CD4-positive, alpha-beta T cell treated with Interleukin-10 for 1 hour (primary cell): ENCODE measurements at regions not wholly inside any gene's neighbourhood (a gene's known extent, or its start where the extent isn't known, plus 50 kb on each side); places are given as distances from the start of the nearest gene placed in this dataset.

Experiments used
- DNase-seq: peaks from one replicate; pipeline ENCODE4 v3.0.0-alpha.2; 2020

GRCh38 chr9:113793558-113793957 lies 82.6 kb upstream of the ZNF618 start:
- DNase-seq = no peak

- no peak for DNase-seq
These were observed 81.4 kb upstream of the ZNF618 start for GRCh38 chr9:113794721-113795120.

- no peak for DNase-seq
These were observed 80.2 kb upstream of the ZNF618 start for GRCh38 chr9:113795811-113796392.

DNA sequence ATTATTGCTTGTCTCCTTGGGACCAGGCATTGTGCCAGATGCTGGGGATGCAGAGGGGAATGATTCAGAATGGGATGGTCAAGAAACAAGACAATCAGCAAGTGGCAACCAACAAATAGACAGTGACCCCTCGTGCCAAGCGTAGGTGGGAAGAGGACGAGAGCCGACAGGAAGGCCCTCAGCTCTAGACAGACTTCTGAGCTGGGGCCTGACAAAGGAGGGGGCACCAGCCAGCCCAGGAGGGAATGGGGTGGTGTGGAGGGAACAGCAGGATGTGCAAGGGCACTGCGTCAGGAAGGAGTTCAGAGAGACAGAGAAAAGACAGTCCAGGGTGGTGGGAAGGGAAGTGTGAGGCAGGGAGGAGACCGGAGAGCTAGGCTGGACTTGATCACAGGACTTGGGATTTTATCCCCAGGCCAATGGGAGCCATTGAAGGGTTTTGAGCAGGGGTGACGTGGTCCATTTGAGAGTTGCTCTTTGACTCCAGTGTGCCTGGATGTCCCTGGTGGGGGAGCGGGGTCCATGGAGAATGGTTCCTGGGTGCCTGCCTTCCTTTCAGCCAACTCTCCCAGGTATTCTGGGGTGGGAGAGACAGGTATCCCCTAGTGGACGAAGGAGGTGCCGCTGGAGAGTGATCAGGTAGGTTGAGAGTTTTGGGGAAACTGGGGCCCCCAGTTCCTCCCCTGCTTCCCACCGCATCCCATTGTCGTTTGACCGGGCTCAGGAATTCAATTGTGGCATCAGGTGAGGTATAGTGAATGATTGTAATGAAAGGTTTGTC lies 79.3 kb upstream of the ZNF618 start:
- DNase-seq = no peak

DNA sequence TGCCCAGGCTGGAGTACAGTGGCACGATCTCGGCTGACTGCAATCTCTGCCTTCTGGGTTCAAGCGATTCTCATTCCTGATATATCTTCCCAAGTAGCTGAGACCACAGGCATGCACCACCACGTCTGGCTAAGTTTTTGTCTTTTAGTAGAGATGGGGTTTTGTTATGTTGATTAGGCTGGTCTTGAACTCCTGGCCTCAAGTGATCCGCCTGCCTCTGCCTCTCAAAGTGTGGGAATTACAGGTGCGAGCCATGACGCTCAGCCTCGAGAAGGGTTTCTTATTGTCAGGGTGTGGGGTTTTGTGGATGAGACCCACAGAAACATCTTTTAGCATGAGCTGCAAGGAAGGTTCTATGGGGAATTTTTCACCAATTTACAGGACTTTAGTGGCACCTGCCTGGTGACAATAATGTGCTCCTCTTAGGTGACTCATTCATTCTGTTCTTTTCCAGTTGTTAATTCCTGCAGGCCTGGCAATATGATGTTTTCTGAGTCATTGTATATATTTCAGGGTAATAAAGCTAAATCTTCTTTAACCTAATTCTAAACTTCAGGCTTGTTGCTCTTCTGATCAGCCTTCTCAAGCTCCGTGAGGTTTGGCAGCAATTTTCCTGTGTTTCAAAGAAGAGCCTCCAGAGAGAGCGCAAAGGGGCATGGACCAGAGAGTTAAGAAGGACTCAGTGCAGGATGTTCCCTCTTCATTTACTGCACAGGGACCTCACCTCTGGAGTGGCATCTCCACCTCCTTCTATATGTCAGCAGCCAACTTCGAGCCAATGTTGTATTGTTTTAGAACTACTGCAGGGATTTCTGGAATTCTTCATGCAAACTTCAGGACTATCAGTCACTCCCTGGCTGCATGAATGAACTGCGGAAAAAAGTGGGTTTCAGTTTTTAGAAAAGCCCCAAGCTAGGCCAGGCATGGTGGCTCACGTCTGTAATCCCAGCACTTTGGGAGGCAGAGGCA lies 77.8 kb upstream of the ZNF618 start:
- no peak for DNase-seq

DNA sequence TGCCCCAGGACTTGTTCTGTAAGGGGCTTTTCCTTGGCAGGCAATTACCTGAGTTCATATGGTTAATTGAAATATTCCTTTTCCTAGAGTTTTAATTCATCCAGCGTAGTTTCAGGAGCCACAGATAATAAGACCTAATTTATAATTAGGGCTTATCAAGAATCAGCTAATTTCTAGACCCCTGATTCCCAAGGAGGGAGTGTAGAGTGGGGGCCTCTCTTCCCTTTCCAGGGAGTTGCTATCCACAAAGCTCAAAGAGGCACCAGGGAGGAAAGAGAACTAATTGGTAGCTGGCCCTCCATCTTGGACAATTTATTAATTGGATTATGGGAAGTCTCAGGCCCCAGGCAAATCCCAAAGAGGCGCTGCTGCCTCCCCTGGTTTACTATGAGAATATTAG lies 75.8 kb upstream of the ZNF618 start:
- DNase-seq = no peak

DNA sequence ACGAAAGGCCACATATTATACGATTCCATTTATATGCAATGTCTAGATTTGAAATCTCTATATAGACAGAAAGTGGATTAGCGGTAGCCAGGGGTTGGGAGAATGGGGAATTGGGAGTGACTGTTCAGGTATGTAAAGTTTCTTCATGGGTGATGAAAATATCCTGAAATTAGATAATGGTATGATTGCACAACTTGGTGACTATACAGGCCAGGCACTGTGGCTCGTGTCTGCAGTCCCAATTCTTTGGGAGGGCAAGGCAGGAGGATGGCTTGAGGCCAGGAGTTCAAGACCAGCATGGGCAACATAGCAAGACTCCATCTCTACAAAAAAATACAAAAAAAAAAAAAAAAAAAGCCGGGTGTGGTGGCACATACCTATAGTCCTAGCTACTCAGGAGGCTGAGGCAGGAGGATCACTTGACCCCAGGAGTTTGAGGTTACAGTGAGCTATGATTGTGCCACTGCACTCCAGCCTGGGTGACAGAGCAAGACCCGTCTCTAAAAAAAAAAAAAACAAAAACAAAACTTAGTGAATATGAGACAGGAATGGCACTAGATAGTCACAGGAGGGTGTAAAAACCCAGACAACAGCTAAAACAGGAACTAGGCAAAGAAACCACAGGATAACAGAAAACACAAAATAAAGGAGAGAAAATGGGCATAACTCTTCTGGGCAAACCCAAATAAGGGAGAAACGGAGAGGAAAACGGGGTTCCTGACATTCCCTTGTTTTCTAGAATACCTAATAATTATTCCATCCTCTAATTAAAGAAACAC lies 72.1 kb upstream of the ZNF618 start:
- no peak for DNase-seq

DNA sequence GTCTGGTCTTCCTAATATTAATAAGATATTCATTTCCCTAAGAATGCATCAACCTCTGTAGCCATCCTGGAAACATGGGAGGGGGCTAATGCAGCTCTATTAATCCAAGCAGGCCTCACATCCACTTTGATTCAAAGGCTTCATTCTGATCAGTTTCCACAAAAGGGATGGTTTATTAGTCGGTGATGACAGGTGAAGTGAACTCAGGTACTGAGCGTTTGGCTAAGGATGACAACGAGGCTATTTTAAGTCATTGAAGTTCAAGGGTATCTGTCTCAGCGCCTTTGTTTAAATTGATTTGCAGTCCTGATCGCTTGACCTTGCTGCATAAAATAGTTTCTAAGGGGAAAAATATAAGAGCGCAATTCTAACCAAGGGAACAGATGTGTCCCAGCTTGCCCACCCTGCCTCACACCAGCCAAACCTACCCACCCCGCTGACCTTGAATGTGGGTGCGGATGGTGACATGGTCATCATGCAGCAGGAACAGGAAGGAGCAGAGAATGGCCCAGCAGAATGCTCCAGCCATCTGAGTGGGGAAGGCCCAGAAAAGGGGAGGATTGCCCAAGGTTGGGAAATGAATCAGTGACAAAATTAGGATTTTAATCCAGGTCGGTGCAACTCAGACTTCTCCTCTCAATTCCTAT lies 70.5 kb upstream of the ZNF618 start:
- DNase-seq = no peak

- peak; percentile 38 for DNase-seq
These were observed 68.7 kb upstream of the ZNF618 start for GRCh38 chr9:113807173-113808061.

DNA sequence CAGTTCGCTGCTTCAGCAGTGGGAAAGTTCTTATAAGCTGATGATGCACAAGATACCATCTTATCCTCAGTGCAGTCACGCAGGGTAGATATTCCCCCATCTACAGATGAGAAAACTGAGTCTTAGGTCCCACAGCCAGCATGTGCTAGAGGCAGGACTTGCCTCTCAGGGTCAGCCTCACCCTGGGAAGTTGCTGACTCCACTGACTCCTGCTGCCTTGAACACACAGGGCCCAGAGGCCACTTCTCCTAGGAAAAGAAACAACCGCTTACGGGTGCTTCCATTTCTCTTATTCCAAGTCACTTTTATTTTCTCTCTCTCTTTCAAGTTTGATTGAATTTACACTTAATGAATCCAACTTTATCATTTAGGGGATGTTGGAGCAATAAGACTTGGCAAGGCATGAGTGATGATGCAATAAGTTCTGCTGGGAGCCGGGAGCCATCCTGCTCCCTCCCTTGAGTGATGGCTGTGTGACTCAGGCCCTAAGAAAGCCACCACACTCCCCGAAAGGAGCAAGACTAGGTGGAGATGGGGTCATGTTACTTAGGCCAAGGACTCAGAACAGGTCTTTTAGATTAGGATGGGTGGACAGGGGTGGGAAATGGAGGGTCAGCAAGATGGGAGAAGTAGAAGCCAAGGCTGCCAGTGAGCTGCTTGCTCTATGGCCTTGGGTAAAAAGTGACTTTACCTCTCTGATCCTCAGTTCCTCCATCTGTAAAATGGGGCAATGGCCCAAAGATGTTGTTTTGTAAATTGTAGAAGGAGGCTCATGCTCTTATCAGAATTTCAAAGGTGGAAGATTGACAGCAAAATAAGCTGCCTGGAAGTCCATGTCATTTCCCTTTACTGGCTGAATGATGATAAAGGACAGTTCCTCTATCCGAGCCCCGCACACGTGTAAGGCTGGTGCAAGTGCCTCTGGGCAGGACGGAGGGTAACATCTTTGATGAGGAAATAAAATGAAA lies 67.4 kb upstream of the ZNF618 start:
- no peak for DNase-seq

- no peak for DNase-seq
These were observed 58.9 kb upstream of the ZNF618 start for GRCh38 chr9:113817171-113817570.

DNA sequence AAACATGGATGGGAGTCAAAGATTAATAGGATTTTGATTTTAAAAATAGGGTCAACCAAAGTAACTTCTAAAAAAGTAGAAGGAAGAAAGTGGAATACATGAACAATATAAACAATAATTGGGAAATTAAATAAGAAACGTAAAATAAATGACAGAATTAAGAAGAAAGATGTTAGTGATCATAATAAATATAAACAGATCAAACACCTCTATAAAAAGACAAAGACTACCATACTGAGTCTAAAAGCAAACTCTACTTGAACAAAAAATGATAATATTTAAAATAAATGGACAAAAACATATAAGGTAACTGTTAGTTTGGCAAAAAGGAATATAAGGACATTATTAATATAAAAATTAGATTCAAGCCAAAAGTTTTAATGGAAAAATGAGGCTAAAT lies 57.7 kb upstream of the ZNF618 start:
- no peak for DNase-seq

- DNase-seq = no peak
These were observed 53.8 kb upstream of the ZNF618 start for GRCh38 chr9:113822315-113822714.

- DNase-seq = no peak
These were observed 52.7 kb upstream of the ZNF618 start for GRCh38 chr9:113823421-113823820.
